ENCODE measurements at regions not wholly inside any gene's neighbourhood (a gene's known extent, or its start where the extent isn't known, plus 50 kb on each side); places are given as distances from the start of the nearest gene placed in this dataset.
"Not testable (repeated sequence)": the region's sequence is repeated elsewhere in the genome, so short reads cannot be mapped to it uniquely, and the experiment has no call there.

- Histone ChIP-seq H3K9me3 (no peaks in the 10 kb centered on the region), H3K36me3 (ENCODE audit: low read depth) (no peaks in the 10 kb centered on the region), H3K4me1 (ENCODE audit: low read depth) (no peaks in the 10 kb centered on the region), H3K4me3 (no peak overlapping the region)
- ATAC-seq = no peak
- intact Hi-C loops (cut with DNase I, micrococcal nuclease) = no loop called here
- no peak for DNase-seq
- TF ChIP-seq CTCF (IDR thresholded peaks at IDR 0.05) = no peak
Measured at GRCh38 chr7:110308791-110309190, 782.1 kb upstream of the LRRN3 start.

DNA sequence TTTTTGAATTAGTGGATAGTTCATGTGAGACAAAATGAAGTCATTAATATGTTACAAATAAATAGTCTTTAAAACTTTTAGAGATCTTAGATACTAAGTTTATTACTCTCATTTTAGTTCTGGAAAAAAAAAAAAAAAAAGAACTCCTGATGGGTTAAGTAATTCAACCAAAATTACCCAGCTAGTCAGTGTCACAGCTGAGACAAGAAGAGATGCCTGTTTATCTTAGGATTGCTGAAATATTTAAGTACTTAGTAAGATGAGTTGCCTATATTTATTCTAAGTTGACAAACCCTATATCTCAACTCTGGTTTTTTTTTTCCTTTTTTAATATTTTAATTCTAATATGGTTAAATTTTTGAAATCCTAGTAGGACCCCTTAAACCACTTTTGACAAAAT lies 781.0 kb upstream of the LRRN3 start:
- no peak overlapping the region for H3K4me3 ChIP-seq
- DNase-seq = no peak
- TF ChIP-seq CTCF (IDR thresholded peaks at IDR 0.05) = no peak
- no peaks in the 10 kb centered on the region for H3K9me3 ChIP-seq
- intact Hi-C loops (cut with DNase I, micrococcal nuclease) = no loop called here
- no peak for ATAC-seq
- H3K36me3 ChIP-seq (ENCODE audit: low read depth) = no peaks in the 10 kb centered on the region
- H3K4me1 ChIP-seq (ENCODE audit: low read depth) = no peaks in the 10 kb centered on the region

DNA sequence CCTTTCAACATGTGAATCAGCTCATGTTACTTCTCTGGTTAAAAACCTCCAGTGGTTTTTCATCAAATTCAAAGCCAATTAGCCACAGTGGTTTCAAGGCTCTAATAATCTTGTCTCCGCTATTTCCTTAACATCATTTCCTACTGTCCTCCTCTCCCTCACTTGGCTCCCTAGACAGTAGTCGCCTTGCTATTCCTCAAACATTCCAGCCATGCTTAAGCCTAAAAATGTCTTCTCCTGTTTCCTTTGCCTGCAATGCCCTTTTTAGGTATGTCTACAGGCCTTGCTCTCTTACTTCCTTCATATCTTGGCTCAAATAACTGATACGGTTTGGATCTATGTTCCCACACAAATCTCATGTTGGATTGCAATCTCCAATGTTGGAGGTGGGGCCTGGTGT lies 779.4 kb upstream of the LRRN3 start:
- ATAC-seq (no peak), DNase-seq (no peak)
- Histone ChIP-seq H3K9me3 (no peaks in the 10 kb centered on the region), H3K4me1 (ENCODE audit: low read depth) (no peaks in the 10 kb centered on the region), H3K4me3 (no peak overlapping the region), H3K36me3 (ENCODE audit: low read depth) (no peaks in the 10 kb centered on the region)
- no peak for TF ChIP-seq CTCF (IDR thresholded peaks at IDR 0.05)
- intact Hi-C loops (cut with DNase I, micrococcal nuclease) = no loop called here

DNA sequence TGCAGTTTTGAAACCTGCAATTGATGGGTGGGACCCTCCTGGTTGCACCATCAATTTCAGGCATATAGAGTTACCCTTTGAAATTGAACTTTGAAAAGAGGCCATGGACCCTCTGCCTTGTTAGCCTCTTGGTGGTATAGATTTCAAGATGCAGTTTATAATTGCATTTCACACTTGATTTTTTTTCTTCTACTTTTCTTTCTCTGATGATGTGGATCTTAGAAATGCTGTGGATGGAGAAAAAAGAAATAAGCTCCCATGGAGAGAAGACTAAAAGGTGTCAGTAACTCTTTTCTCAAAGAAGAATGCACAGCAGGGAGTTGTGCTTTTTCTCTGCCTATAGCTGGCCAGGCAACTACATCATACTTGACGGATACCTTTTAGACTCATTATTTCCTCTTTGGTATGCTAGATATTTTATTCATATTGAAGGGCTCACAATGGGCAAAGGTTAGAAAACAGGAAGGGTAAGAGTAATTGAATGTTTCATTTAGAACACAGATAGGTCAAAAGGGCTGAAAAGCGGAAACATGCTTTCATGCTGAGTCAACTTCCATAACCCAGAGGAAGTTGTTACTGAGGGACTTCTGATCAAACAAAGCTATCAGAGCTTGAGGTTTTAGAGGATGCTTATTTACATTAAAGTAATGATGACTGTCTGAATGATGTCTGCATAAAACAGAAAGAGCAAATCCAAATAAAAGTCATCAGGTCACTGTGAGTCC lies 773.2 kb upstream of the LRRN3 start:
- DNase-seq = no peak
- TF ChIP-seq CTCF (IDR thresholded peaks at IDR 0.05) = no peak
- H3K9me3 ChIP-seq = peaks cover 10% of the 10 kb centered on the region
- no peaks in the 10 kb centered on the region for H3K36me3 ChIP-seq (ENCODE audit: low read depth)
- no peak overlapping the region for H3K4me3 ChIP-seq
- intact Hi-C loops (cut with DNase I, micrococcal nuclease) = no loop called here
- no peak for ATAC-seq
- no peaks in the 10 kb centered on the region for H3K4me1 ChIP-seq (ENCODE audit: low read depth)

- H3K36me3 ChIP-seq (ENCODE audit: low read depth); DNase-seq; H3K4me3 ChIP-seq; ATAC-seq; intact Hi-C loops (cut with DNase I, micrococcal nuclease); H3K4me1 ChIP-seq (ENCODE audit: low read depth): not testable (repeated sequence)
- H3K9me3 ChIP-seq = peaks cover 10% of the 10 kb centered on the region
Measured at GRCh38 chr7:110320285-110320684, 770.6 kb upstream of the LRRN3 start.

GRCh38 chr7:110322796-110323195 lies 768.1 kb upstream of the LRRN3 start:
- intact Hi-C loops (cut with DNase I, micrococcal nuclease) = no loop called here

More at GRCh38 chr7:110322796-110323195, 768.1 kb upstream of the LRRN3 start:
- no peaks in the 10 kb centered on the region for H3K4me1 ChIP-seq (ENCODE audit: low read depth)
- no peak overlapping the region for H3K4me3 ChIP-seq
- no peak for DNase-seq
- H3K36me3 ChIP-seq (ENCODE audit: low read depth) = no peaks in the 10 kb centered on the region
- no peak for ATAC-seq
- H3K9me3 ChIP-seq = peaks cover 10% of the 10 kb centered on the region
- no peak for TF ChIP-seq CTCF (IDR thresholded peaks at IDR 0.05)
